OCI-LY3 (cell line): ENCODE measurements at regions not wholly inside any gene's neighbourhood (a gene's known extent, or its start where the extent isn't known, plus 50 kb on each side); places are given as distances from the start of the nearest gene placed in this dataset.

ENCODE experiments used
- H2AFZ ChIP-seq: fragments of 200-600, 300-600 bp; shearing (Covaris generic); 2 replicates; pipeline ENCODE4 v1.6.0; 2014; ENCODE audit warnings: antibody characterized with exemption, low read depth, low read length
- H3K27ac ChIP-seq: fragments of 200-600, 300-600 bp; sonication (generic); 2 replicates; pipeline ENCODE4 v1.5.1; 2014; ENCODE audit warnings: mild to moderate bottlenecking, low read length, moderate library complexity, mixed read lengths
- H3K27me3 ChIP-seq: fragments of 200-600, 300-600 bp; sonication (generic); 2 replicates; pipeline ENCODE4 v1.6.1; 2014; ENCODE audit warnings: low read depth, low read length, mixed read lengths
- H3K36me3 ChIP-seq: fragments of 200-600, 300-600 bp; sonication (generic); replicated peaks from 2 replicates; pipeline ENCODE3; 2014; ENCODE audit warnings: low read depth, low read length, mixed read lengths
- H3K4me1 ChIP-seq: fragments of 300-600, 200-600 bp; sonication (generic); 2 replicates; pipeline ENCODE4 v1.6.1; 2014; ENCODE audit warnings: low read length, mixed read lengths
- H3K4me2 ChIP-seq: fragments of 200-600, 300-600 bp; sonication (generic); 2 replicates; pipeline ENCODE4 v1.6.1; 2014; ENCODE audit warnings: low read length, mixed read lengths
- H3K4me3 ChIP-seq: fragments of 300-600, 200-600 bp; sonication (generic); 2 replicates; pipeline ENCODE4 v1.5.1; 2014; ENCODE audit warnings: antibody characterized with exemption, mild to moderate bottlenecking, low read length, moderate library complexity
- H3K79me2 ChIP-seq: fragments of 300-600, 200-600 bp; shearing (Covaris generic); 2 replicates; pipeline ENCODE4 v1.6.1; 2014; ENCODE audit warnings: mild to moderate bottlenecking, low read length, mixed read lengths
- H3K9ac ChIP-seq: fragments of 300-600, 200-600 bp; shearing (Covaris generic); 2 replicates; pipeline ENCODE4 v1.6.0; 2014; ENCODE audit warnings: mild to moderate bottlenecking, low read length, moderate library complexity
- H3K9me3 ChIP-seq: fragments of 200-600, 300-600 bp; shearing (Covaris generic); 2 replicates; pipeline ENCODE4 v1.6.1; 2014; ENCODE audit warnings: low read length, mixed read lengths; ENCODE audit not compliant: insufficient read depth
- H4K20me1 ChIP-seq: fragments of 200-600, 300-600 bp; sonication (generic); 2 replicates; pipeline ENCODE4 v1.6.1; 2016; ENCODE audit warnings: low read length, mixed read lengths; ENCODE audit not compliant: insufficient read depth
- CTCF ChIP-seq: fragments of 200-600, 300-600 bp; sonication (generic); IDR thresholded peaks from 2 replicates; pipeline ENCODE4 v1.5.1; 2014; ENCODE audit warnings: antibody characterized with exemption, low read length, low read depth
- EZH2phosphoT487 ChIP-seq: fragments of 200-600 bp; shearing (Covaris generic); IDR thresholded peaks from 2 replicates; pipeline ENCODE4 v1.6.1; 2018; ENCODE audit warnings: antibody characterized with exemption, mixed run types, low read depth

GRCh38 chr4:181688872-181689271 lies 554.3 kb upstream of the TENM3 start:
- Histone ChIP-seq H2AFZ (no peak overlapping the region), H4K20me1 (no peaks in the 10 kb centered on the region), H3K27ac (no peak overlapping the region), H3K27me3 (no peaks in the 10 kb centered on the region), H3K4me1 (no peaks in the 10 kb centered on the region), H3K79me2 (no peaks in the 10 kb centered on the region), H3K4me3 (no peak overlapping the region), H3K4me2 (no peak overlapping the region), H3K9me3 (no peaks in the 10 kb centered on the region; the same call in 1 of the 2 replicates), H3K36me3 (no peaks in the 10 kb centered on the region), H3K9ac (no peak overlapping the region)
- TF ChIP-seq EZH2phosphoT487 (no peak), CTCF (no peak)

GRCh38 chr4:181690498-181690897 lies 552.7 kb upstream of the TENM3 start:
- H3K4me1 ChIP-seq = no peaks in the 10 kb centered on the region
- no peaks in the 10 kb centered on the region for H3K27me3 ChIP-seq
- H3K36me3 ChIP-seq = no peaks in the 10 kb centered on the region
- no peak overlapping the region for H3K27ac ChIP-seq
- H4K20me1 ChIP-seq = no peaks in the 10 kb centered on the region
- H3K79me2 ChIP-seq = no peaks in the 10 kb centered on the region
- no peak overlapping the region for H3K4me3 ChIP-seq
- TF ChIP-seq CTCF (no peak), EZH2phosphoT487 (no peak)
- H3K4me2 ChIP-seq = no peak overlapping the region
- H3K9me3 ChIP-seq = no peaks in the 10 kb centered on the region; the same call in 1 of the 2 replicates
- no peak overlapping the region for H3K9ac ChIP-seq
- no peak overlapping the region for H2AFZ ChIP-seq

GRCh38 chr4:181692965-181693364 lies 550.2 kb upstream of the TENM3 start:
- Histone ChIP-seq H3K9ac (no peak overlapping the region), H3K4me3 (no peak overlapping the region), H3K4me2 (no peak overlapping the region), H3K27ac (no peak overlapping the region), H3K9me3 (no peaks in the 10 kb centered on the region), H3K27me3 (no peaks in the 10 kb centered on the region), H3K36me3 (no peaks in the 10 kb centered on the region), H2AFZ (no peak overlapping the region), H3K79me2 (no peaks in the 10 kb centered on the region), H3K4me1 (no peaks in the 10 kb centered on the region), H4K20me1 (no peaks in the 10 kb centered on the region)
- TF ChIP-seq CTCF (no peak), EZH2phosphoT487 (no peak)

GRCh38 chr4:181693517-181693916 lies 549.7 kb upstream of the TENM3 start:
- Histone ChIP-seq H3K79me2 (no peaks in the 10 kb centered on the region), H3K4me1 (no peaks in the 10 kb centered on the region), H3K27ac (no peak overlapping the region), H3K4me2 (no peak overlapping the region), H3K4me3 (no peak overlapping the region), H3K9me3 (no peaks in the 10 kb centered on the region), H3K27me3 (no peaks in the 10 kb centered on the region), H3K9ac (no peak overlapping the region), H3K36me3 (no peaks in the 10 kb centered on the region), H4K20me1 (no peaks in the 10 kb centered on the region), H2AFZ (no peak overlapping the region)
- no peak for TF ChIP-seq EZH2phosphoT487
- no peak for TF ChIP-seq CTCF
